ENCODE measurements at regions not wholly inside any gene's neighbourhood (a gene's known extent, or its start where the extent isn't known, plus 50 kb on each side); places are given as distances from the start of the nearest gene placed in this dataset.

GRCh38 chr6:71453371-71453706 lies 164.7 kb downstream of the OGFRL1 start:
- no peak overlapping the region for H3K27ac ChIP-seq (ENCODE audit: extremely low read depth, low read depth, low read length)
- no peak overlapping the region for H3K4me3 ChIP-seq (ENCODE audit: low read depth, low read length)
- H3K36me3 ChIP-seq (ENCODE audit: control insufficient read depth in 2 of 2, insufficient read depth in 1 of 2, low read length in 2 of 2), result no peaks in the 10 kb centered on the region
- H3K9me3 ChIP-seq (ENCODE audit: control insufficient read depth, insufficient read depth, low read depth, low read length), result no peaks in the 10 kb centered on the region
- ChIA-PET POLR2A (no interaction called here), CTCF (no interaction called here)
- TF ChIP-seq ZNF837 (tag by site-specific recombination; IDR thresholded peaks at IDR 0.05) (no peak), INSM2 (tag by site-specific recombination; IDR thresholded peaks at IDR 0.05) (no peak), ZNF701 (tag by site-specific recombination; IDR thresholded peaks at IDR 0.05) (no peak)
- H3K4me1 ChIP-seq (ENCODE audit: control insufficient read depth, insufficient read depth, low read length), result no peaks in the 10 kb centered on the region

GRCh38 chr6:71454056-71454455 lies 165.4 kb downstream of the OGFRL1 start:
- H3K9me3 ChIP-seq (ENCODE audit: control insufficient read depth, insufficient read depth, low read depth, low read length), result no peaks in the 10 kb centered on the region
- TF ChIP-seq ZNF561 (tag by site-specific recombination; IDR thresholded peaks at IDR 0.05; ENCODE audit: borderline replicate concordance) (no peak), ZNF624 (tag by site-specific recombination; IDR thresholded peaks at IDR 0.05) (no peak)
- POLR2A ChIA-PET, result no interaction called here
- H3K4me3 ChIP-seq (ENCODE audit: low read depth, low read length), result no peak overlapping the region
- CTCF ChIA-PET, result no interaction called here
- H3K4me1 ChIP-seq (ENCODE audit: control insufficient read depth, insufficient read depth, low read length), result no peaks in the 10 kb centered on the region
- no peaks in the 10 kb centered on the region for H3K36me3 ChIP-seq (ENCODE audit: control insufficient read depth in 2 of 2, insufficient read depth in 1 of 2, low read length in 2 of 2)
- H3K27ac ChIP-seq (ENCODE audit: extremely low read depth, low read depth, low read length), result no peak overlapping the region

- TF ChIP-seq ZNF449 (tag by site-specific recombination; IDR thresholded peaks at IDR 0.05) (no peak), BCL11A (tag by site-specific recombination; IDR thresholded peaks at IDR 0.05; ENCODE audit: low read depth) (no peak), ZNF146 (tag by site-specific recombination; IDR thresholded peaks at IDR 0.05) (no peak), ZNF585B (tag by site-specific recombination; IDR thresholded peaks at IDR 0.05) (no peak), ZNF2 (tag by site-specific recombination; IDR thresholded peaks at IDR 0.05) (no peak), ZNF404 (tag by site-specific recombination; IDR thresholded peaks at IDR 0.05) (no peak), ZNF184 (tag by site-specific recombination; IDR thresholded peaks at IDR 0.05) (no peak), ZNF335 (tag by site-specific recombination; conservative IDR thresholded peaks at IDR 0.05) (no peak), SCRT2 (tag by site-specific recombination; IDR thresholded peaks at IDR 0.05) (no peak), REST (tag by site-specific recombination; IDR thresholded peaks at IDR 0.05) (no peak)
- ChIA-PET POLR2A (no interaction called here), CTCF (no interaction called here)
- H3K27ac ChIP-seq (ENCODE audit: extremely low read depth, low read depth, low read length), result no peak overlapping the region
- no peak overlapping the region for H3K4me3 ChIP-seq (ENCODE audit: low read depth, low read length)
- no peaks in the 10 kb centered on the region for H3K36me3 ChIP-seq (ENCODE audit: control insufficient read depth in 2 of 2, insufficient read depth in 1 of 2, low read length in 2 of 2)
- H3K9me3 ChIP-seq (ENCODE audit: control insufficient read depth, insufficient read depth, low read depth, low read length), result no peaks in the 10 kb centered on the region
- no peaks in the 10 kb centered on the region for H3K4me1 ChIP-seq (ENCODE audit: control insufficient read depth, insufficient read depth, low read length)
These were observed 169.3 kb downstream of the OGFRL1 start for GRCh38 chr6:71457929-71458328.
